T-helper 22 cell (primary cell): ENCODE measurements at regions not wholly inside any gene's neighbourhood (a gene's known extent, or its start where the extent isn't known, plus 50 kb on each side); places are given as distances from the start of the nearest gene placed in this dataset.
A peak's percentile ranks its signal among the peaks of the same experiment; 100 is the strongest.
"Not testable (repeated sequence)": the region's sequence is repeated elsewhere in the genome, so short reads cannot be mapped to it uniquely, and the experiment has no call there.

Experiments
- DNase-seq: peaks from one replicate; pipeline ENCODE4 v3.0.0-alpha.2; 2020; ENCODE audit warnings: low read depth

DNA sequence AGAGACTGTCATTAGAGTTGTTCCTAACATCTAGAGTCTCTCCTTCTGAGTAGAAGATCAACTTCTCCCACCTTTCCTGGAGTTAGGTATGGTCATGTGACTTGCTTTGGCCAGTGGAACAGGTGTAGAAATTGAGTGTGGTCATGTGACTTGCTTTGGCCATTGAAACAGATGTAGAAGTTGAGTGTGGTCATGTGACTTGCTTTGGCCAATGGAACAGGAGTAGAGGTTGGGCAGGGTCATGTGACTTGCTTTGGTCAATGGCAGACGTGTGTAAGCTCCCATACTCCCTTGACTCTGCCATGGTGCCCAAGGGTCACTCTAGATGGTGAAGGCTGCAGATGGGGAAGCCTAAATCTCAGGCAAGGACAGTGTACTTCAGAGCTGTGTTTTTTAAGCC lies 306.0 kb downstream of the NPHP4 start:
- no peak for DNase-seq

DNA sequence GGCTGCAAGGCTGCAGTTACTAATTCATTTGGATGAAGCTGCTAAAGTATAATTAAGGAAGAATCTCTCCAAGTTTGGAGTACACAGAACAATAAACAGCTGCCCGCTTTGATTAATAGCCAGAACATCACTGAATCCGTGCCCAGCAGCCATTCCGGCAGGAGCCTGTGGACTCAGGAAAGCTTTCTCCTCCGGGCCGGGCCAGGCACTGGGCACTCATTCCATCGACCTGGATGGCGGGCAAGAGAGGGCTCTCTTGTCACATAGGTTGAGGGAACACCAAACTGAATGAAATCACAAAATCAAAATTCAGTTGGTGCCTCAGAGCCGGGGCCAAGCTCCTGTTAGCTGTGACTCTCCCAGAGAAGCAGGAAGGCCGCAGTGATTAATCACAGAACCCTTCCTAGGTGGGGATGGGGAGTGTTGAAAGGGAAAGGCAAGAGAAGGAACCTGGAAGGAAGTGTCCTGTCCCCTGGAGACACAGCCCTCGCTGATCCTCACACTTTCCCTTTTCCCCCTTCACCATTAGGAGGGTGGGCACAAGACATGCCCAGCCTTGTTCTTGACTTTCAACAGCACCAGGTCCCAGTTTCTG lies 306.7 kb downstream of the NPHP4 start:
- no peak for DNase-seq

DNA sequence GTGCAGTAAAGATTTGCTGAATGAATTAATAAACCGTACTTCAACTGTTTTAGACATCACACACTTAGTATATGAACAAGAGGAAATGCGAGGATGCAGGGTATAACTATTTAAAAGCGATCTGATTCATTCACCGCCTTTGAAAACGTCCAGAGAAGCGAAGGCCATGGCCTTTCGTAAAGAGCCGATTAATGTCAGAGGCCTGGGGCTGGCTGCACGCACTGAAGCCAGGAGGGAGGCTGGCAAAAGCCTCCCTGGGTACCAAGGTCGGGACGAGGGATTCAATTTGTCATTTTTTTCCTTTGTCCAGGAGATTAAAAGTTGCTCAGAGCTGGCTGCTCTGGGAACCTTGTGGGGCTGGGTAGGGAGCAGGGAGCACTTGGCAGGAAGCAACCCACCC lies 307.4 kb downstream of the NPHP4 start:
- no peak for DNase-seq

DNA sequence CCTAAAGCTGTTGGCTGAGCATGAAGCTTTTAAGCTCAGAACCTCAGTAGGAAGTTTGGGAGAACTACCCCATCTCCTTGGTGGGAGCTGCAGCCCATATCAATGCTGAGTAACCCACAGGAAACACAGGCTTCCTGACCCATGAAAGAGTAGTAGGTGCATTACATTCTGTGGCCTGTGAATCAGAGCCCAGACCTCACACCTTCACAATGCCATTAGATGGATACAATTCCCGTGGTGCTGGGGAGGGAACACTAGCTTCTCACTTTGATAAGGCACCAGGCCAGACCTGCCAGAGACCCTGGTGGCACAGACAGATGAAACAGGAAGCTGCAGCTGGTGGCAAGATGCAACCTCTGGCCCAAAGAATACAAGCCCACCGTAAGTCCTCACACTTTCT lies 308.8 kb downstream of the NPHP4 start:
- no peak for DNase-seq

DNA sequence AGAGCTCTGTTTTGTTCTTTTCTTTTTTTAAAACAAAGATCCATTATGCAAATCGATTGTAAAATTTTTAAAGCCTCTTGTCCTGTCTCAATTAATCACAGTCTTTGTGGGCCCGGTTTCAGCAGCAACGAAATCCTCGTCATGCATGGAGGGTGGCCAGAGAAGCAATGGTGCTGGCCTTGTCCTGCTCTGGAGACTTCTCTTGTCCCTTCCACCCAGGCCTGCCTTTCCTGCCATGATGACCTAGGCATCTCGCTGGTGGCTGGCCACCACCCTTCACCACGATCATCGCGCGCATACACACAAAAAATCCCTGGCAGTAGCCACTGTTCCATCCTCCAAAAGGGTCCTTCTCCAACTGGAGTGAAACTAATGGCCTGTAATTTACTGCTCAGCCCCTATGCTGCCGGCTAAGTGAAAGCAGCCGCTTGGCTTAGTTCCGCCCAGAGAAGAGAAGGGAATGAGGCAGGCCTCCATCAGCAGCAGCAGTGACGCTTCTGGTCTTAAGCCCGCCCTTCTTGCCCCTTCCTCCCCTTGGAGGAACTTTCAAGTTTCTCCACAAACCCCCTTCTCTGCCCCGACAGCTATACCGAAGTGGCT lies 309.5 kb downstream of the NPHP4 start:
- DNase-seq: no peak

DNA sequence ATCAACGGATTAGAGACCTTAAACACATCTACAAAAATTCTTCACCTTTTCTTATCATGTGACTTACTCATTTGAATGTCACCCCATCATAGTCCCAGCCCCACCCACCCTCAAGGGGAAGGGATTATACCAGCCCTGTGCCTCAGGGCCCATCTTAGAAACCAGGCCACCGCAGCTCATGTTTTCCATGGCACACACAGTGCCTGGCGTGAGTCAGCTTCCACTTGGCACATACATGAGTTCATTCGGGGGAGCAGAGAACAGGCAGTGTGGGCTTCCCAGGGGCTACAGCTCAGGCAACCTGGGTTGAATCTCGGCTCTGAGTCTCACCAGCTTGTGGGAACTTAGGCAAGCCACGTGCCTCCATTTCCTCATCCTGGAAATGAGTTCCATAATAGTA lies 310.6 kb downstream of the NPHP4 start:
- DNase-seq: no peak

DNA sequence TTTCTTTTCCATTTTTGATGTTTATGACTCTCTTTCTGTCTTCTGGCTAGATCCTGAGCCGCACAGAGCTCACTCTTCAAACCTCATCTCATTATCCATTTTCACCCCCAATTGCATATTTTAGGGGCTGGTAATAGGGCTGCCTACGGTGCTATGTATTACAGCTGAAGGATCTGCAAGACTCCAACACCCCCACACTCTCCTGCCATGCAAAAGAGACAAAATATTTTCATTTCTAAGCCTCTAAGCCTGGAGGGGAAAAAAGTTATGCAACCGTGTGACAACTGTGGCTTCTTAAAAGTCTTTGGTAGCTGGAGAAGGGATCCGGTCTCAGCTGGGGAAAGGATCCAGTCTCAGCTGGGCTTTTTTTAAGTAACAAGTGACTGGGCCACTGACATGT lies 311.6 kb downstream of the NPHP4 start:
- no peak for DNase-seq

DNA sequence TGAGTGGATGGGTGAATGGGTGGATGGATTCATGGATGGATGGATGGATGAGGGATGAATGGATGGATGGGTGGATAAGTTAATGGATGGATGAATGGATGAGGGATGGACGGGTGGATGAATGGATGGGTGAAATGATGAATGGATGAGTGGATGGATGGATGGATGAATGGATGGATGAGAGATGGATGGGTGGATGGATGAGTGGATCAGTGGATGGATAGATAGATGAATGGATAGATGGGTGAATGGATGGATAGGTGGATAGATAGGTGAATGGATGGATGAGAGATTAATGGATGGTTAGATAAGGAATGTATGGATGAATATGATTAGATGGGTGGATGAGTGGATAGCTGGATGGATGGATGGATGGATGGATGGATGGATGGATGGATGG lies 313.5 kb downstream of the NPHP4 start:
- DNase-seq: no peak

DNA sequence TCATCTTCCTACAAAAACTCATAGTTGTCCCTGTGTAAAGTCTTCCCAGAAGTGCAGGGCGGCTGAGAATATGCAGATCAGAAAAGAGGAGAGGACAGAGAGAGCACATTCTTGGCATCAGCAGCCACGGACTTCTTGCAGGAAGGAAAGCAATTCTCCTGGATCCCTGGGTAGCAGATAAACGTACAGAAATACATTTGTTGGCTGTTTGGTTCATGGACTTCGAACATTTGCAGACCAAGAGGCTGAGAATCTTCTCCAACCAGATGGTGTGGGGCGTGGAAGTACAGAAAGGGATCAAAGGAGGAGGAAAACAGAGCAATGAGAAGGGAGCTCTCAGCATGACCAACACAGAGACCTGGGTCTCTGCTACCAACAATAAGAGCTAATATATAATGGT lies 319.9 kb downstream of the NPHP4 start:
- DNase-seq: not testable (repeated sequence)

DNA sequence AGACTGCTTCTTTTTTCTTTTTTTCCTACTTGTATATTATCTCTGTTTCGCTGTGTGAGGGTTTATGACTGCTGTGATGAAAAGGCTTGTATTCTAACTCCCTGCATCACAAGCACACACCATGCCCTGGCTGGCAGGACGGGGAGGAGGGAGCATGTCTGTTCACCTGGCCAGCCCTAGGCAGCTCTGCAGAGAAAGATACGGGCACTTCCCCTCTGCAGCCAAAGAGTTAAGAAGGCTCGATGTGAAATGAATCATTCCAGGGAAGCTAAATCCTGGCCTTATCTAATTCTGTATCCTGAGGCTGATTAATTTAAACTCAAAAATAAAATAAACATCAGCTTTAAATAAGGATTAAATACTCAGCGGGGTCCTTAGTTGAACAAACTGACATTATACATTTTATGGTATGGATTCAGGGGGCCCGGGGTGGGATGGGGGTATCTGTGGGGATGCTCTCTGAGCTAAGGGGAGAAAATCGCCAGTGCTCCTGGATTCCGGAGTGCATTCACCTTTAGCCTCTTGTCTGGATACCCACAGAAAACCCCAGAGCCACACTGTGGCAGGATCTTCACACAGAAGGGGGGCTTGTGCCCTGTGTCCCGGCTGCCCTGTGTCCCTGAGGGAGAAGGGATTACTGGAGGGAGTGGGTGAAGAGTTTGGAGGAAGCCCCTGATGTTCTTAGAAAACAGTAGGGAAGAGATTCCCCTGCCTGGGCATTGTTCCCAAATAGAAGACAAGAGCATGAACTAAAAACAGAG lies 321.5 kb downstream of the NPHP4 start:
- no peak for DNase-seq

DNA sequence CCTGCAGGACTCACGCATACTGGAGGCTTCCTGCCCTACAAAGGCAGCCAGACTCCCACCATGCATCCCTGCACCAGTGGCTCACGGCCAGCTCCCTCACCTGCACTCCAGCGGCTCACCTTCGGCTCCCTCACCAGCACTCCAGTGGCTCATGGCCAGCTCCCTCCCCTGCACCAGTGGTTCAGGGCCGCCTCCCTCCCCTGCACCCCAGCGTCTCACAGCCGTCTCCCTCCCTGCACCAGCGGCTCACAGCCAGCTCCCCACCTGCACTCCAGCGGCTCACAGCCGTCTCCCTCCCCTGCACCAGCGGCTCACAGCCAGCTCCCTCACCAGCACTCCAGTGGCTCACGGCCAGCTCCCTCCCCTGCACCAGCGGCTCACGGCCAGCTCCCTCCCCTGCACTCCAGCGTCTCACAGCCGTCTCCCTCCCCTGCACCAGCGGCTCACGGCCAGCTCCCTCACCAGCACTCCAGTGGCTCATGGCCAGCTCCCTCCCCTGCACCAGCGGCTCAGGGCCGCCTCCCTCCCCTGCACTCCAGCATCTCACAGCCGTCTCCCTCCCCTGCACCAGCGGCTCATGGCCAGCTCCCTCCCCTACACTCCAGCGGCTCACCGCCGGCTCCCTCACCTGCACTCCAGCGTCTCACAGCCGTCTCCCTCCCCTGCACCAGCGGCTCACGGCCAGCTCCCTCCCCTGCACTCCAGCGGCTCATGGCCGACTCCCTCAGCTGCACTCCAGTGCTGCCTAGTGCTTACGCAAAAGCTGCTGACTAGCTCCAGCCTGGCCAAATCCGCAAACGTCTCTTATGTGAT lies 324.5 kb downstream of the NPHP4 start:
- DNase-seq: peak; percentile 10

DNA sequence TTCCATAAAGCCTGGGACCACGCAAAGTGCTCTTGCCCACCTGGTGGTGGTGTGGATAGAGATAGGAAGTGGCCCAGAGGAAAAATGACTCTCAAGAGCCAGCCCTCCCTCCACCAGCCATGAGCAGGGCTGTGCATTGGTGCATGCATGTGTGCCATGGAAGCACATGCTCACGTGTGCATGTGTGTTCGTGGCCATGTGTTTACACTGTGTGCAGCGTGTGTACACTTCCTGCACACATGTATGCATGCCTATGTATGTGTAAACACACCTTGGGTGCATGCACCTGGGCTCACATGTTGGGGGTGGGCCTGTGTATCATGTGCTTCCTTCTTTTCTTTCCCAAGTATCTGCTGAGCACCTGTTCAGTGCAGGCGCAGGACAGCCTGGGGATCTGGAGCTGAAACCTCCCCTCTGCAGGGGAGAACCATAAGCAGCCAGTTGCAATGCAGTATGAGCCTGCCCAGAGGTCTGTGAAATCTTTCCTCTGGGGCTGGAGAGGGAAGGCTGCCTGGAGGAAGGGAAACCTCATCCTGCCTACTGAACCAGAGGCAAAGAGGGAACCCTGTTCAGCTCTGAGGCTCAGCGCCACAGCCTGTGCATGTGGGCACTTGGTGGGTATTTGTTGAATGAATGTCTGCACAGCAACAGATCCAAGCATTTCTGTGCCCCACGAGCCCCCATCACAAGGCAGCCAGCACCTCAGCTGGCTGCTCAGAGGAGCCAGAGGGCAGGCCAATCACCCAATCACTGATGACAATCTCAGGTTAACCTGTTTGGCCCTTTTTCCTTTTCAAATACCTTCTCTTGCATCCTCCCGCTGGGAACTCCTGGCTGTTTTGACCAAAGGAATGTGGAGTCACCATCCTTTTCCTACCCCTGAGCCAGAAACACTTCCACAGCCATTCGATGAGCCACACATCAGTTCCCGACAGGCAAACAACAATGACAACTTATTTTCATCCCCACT lies 327.0 kb downstream of the NPHP4 start:
- DNase-seq: no peak

DNA sequence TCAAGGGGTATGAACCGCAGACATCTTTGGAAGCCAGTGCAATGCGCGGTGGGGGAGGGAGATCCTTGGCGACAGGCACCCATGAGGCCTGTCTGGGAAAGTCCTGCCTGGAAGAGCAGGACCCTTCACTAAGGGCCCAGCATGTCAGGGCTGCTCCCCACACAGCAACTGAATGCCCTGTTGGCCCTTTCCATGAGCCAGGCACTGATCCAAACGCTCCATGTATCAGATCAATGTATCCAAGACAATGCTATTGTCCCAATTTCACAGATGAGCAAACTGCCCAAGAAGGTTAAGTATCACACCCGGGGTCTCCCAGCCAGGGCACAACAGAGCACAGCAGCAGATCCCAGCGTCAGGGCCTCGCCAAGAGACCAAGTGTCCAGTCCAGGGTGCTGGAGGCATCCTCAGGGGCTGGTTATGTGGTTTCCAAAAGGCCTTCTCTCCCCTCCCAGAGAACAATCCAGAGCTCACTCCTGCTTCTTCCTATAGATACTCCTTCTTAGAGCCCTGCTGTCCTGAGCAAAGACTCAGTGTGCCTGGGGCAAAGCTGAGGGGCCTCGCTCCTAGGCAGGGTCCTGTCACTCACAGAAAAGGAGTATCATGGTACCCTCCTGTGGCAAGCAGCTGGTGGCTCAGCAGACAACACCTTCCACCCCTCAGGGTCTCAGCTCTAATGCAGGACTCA lies 328.0 kb downstream of the NPHP4 start:
- no peak for DNase-seq

DNA sequence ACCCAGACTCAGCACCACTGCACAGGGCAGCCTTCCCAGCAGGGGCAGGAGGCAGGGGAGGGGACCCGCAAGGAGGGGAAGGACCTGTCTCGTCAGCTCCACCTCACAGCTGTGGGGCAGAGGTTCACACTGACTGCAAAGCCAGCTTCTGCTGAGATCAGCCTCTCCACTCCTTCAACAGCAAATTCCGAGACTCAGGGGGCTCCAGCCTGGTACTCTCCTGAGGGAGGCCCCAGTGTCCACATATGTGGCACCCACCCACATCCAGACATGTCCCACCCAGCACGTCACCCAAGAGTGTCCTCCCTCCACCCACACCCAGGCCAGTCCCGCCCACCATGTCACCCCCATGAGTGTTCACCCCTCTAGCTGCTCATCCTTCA lies 329.5 kb downstream of the NPHP4 start:
- DNase-seq: no peak

DNA sequence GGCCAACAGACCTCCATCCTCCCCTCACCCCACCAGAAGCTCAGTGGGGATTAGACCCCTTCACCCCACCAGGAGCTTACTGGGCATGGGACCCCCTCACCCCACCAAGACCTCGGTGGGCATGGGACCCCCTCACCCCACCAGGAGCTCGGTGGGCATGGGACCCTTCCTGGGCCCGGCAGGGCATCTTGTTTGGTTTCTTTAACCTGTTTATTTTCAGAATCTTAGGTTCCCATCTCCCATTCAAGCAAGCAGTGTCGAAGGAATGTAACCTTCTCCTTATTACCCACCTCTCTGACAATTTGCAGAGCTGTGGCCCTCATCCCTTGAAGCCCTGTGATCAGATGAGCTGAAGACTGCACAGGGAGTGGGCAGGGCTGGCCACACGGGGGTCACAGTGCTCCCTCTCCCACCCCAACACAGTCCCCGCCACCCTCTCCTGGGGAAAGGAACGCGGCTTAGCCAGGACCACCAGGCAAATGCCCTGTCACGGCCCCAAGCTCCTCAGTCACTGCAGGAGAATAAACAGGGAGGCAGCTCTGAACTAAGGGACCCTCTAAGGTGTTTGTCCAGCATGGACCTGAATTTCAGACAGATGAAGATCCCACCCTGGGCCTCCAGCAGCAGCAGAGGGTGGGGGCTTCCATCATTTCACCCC lies 330.0 kb downstream of the NPHP4 start:
- no peak for DNase-seq

DNA sequence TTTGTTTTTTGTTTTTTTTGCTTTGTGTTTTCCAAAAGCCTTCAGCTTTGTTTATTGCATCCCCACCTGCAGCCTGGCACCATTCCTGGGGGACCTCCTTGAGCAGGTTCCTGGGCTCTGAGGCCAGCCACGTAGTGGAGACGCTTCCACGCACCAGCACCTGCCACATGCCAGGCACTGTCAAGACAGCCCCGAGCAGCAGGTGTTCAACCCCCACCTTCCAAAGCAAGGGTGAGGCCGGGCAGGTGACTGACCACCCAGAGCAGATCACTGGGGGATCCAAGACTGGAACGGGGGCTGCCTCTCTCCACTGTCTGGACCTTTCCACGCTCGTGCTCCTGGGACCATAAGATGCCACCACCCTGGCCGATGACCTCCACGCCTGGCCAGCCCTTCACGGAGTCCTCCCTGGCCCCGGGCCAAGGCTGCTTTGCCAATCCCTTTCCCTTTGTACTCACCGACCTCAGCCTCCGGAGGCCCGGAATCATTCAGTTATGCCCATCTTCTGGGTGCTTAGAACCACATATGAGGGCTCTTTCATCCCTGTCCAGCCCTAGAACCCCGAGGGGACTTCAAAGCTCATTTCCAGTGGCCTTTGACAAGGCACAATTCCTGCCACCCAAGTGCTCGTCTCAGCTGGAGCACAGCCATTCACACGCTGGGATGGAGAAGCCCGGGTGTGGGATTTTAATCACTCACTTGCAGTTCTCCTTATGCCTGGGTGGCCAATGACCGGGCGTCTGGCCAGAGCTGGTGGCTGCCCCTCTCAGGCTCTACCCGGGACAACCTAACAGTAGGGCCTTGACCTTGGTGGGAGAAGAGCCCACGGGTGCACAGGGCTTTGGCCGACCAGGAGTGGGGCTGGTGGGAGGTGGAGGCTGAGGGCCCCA lies 330.8 kb downstream of the NPHP4 start:
- no peak for DNase-seq

DNA sequence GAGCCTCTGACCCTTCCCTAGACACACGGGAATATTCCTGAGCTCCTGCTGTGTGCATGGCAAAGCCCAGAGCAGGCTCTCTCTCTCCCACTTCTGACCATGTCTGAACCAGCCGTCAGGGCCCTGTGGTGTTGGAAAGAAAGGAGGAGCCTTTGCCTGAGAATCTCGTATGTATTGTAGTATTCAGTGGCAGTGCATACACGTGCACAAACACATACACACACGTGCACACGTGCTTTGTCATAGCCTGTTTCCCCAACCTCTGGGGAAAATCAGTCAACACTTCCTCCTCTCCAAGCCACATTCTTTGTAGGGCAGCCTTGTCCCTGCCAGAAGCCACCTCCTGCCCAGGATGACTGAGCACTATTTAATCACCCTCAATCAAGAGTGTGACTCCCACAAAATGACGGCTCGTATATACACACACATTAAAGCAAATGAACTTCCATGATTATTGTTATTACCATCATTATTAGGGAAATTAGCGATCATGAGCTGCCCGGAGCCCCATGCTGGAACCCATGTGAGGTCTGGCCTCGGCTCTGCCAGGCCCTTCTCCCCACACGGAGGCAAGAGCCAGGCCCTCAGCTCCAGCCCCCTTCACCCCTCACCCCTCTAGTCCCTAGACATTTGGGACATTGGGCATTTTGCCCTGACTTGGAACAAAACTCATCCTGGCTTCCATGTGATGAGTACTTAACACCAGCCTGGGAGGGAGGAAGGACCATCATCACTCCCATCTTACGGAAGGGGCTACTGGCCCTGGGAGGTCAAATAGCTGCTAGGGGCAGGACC lies 331.9 kb downstream of the NPHP4 start:
- no peak for DNase-seq

DNA sequence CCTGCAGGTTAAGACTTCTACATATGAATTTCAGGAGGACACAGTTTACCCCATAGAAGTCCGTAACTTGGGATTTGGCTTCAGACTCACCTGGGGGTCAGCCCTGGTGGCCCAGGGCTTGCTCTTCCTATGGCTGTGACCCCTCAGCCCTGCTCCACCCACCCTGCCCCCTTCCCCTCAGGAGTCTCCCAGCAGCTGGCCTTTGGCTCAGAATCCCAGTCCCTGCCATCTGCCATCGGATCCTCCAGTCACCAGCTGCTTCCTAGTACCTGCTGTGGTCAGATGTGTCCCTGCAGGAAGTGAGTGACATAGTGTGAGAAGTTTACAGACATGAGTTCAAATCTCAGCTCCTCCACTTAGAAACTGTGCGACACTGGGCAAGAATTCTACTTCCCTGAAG lies 332.6 kb downstream of the NPHP4 start:
- no peak for DNase-seq
